HL-60 (cell line): ENCODE measurements at regions not wholly inside any gene's neighbourhood (a gene's known extent, or its start where the extent isn't known, plus 50 kb on each side); places are given as distances from the start of the nearest gene placed in this dataset.

ENCODE experiments used
- CTCF ChIP-seq: IDR thresholded peaks from one replicate; pipeline ENCODE4 v1.5.1; 2011; ENCODE audit warnings: low read length, control low read depth, inconsistent platforms; ENCODE audit not compliant: insufficient read depth
- GABPA ChIP-seq: IDR thresholded peaks from 2 replicates; pipeline ENCODE4 v1.6.1; 2012; ENCODE audit warnings: low read depth
- POLR2AphosphoS5 ChIP-seq: IDR thresholded peaks from 2 replicates; pipeline ENCODE4 v1.6.1; 2012; ENCODE audit warnings: low read depth
- TF ChIP-seq, protein P1 (sequence below): IDR thresholded peaks from 2 replicates; pipeline ENCODE4 v1.6.1; 2012; ENCODE audit warnings: low read depth; ENCODE audit not compliant: insufficient replicate concordance

DNA sequence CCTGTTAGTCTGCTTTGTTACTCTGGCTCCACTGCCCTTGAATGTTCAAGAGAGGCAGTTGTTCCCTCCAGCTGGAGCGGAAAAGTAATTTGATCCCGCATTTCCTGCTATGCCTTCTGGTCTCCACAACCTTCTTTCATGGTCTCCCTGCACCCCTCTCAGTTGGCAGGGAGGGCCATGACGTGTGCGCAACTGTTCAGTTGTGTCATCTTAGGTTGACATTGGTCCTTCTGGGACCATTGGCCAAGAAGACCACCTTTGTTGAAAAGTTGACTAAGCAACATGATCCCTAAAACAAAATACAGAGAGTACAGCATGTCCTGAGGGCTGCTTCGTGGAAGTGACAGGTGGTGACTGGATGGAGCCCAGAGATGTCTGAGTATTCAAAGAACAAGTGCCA lies 192.5 kb upstream of the TUT7 start:
- TF ChIP-seq, protein P1, sequence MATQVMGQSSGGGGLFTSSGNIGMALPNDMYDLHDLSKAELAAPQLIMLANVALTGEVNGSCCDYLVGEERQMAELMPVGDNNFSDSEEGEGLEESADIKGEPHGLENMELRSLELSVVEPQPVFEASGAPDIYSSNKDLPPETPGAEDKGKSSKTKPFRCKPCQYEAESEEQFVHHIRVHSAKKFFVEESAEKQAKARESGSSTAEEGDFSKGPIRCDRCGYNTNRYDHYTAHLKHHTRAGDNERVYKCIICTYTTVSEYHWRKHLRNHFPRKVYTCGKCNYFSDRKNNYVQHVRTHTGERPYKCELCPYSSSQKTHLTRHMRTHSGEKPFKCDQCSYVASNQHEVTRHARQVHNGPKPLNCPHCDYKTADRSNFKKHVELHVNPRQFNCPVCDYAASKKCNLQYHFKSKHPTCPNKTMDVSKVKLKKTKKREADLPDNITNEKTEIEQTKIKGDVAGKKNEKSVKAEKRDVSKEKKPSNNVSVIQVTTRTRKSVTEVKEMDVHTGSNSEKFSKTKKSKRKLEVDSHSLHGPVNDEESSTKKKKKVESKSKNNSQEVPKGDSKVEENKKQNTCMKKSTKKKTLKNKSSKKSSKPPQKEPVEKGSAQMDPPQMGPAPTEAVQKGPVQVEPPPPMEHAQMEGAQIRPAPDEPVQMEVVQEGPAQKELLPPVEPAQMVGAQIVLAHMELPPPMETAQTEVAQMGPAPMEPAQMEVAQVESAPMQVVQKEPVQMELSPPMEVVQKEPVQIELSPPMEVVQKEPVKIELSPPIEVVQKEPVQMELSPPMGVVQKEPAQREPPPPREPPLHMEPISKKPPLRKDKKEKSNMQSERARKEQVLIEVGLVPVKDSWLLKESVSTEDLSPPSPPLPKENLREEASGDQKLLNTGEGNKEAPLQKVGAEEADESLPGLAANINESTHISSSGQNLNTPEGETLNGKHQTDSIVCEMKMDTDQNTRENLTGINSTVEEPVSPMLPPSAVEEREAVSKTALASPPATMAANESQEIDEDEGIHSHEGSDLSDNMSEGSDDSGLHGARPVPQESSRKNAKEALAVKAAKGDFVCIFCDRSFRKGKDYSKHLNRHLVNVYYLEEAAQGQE, result no peak
- TF ChIP-seq CTCF, result no peak
- no peak for TF ChIP-seq POLR2AphosphoS5
- TF ChIP-seq GABPA, result no peak
